ENCODE measurements at regions not wholly inside any gene's neighbourhood (a gene's known extent, or its start where the extent isn't known, plus 50 kb on each side); places are given as distances from the start of the nearest gene placed in this dataset.
"Not testable (repeated sequence)": the region's sequence is repeated elsewhere in the genome, so short reads cannot be mapped to it uniquely, and the experiment has no call there.

GRCh38 chr1:146472192-146472861 lies 243.5 kb upstream of the NOTCH2NLA start:
- TF ChIP-seq EZH2 (IDR thresholded peaks at IDR 0.05; ENCODE audit: low read length, missing control alignments); CTCF (conservative IDR thresholded peaks at IDR 0.05 in 1 of 2, IDR thresholded peaks at IDR 0.05 in 1 of 2; ENCODE audit: low read depth in 1 of 2, low read length in 2 of 2): not testable (repeated sequence)
